ENCODE measurements at regions not wholly inside any gene's neighbourhood (a gene's known extent, or its start where the extent isn't known, plus 50 kb on each side); places are given as distances from the start of the nearest gene placed in this dataset.

DNA sequence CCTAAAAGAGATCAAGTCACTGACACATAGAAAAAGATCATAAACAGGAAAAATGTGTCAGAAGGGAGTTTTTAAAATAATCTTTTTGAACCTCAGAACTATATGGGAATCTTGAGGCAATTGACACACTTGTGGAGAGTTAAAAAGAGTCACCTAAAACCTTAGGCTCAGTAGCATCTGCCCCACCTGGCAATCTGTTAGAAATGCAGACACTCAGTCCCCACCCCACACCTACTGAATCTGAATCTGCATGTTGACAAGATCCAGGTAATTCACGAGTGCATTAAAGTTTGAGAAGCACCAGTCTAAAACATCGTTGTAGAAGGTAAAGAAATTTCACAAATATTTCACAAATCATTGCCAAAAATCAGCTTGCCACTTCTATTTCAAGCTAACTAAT, 388.3 kb downstream of the NR2F1-AS1 start:
- no peak for TF ChIP-seq POLR2AphosphoS5 (IDR thresholded peaks at IDR 0.05; ENCODE audit: low read depth)
- TF ChIP-seq, protein P1, sequence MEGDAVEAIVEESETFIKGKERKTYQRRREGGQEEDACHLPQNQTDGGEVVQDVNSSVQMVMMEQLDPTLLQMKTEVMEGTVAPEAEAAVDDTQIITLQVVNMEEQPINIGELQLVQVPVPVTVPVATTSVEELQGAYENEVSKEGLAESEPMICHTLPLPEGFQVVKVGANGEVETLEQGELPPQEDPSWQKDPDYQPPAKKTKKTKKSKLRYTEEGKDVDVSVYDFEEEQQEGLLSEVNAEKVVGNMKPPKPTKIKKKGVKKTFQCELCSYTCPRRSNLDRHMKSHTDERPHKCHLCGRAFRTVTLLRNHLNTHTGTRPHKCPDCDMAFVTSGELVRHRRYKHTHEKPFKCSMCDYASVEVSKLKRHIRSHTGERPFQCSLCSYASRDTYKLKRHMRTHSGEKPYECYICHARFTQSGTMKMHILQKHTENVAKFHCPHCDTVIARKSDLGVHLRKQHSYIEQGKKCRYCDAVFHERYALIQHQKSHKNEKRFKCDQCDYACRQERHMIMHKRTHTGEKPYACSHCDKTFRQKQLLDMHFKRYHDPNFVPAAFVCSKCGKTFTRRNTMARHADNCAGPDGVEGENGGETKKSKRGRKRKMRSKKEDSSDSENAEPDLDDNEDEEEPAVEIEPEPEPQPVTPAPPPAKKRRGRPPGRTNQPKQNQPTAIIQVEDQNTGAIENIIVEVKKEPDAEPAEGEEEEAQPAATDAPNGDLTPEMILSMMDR (IDR thresholded peaks at IDR 0.05; ENCODE audit: insufficient read depth, low read length) = no peak
- TF ChIP-seq GABPA (IDR thresholded peaks at IDR 0.05; ENCODE audit: low read depth) = no peak
- no peak for TF ChIP-seq SPI1 (IDR thresholded peaks at IDR 0.05; ENCODE audit: borderline replicate concordance, low read depth)
- TF ChIP-seq REST (IDR thresholded peaks at IDR 0.05; ENCODE audit: insufficient replicate concordance, low read depth) = no peak

All from HL-60 (cell line).